Left forelimb (tissue), 1 donor: ENCODE measurements at regions not wholly inside any gene's neighbourhood (a gene's known extent, or its start where the extent isn't known, plus 50 kb on each side); places are given as distances from the start of the nearest gene placed in this dataset.
"Not testable (repeated sequence)": the region's sequence is repeated elsewhere in the genome, so short reads cannot be mapped to it uniquely, and the experiment has no call there.

Source experiments
- DNase-seq: peaks from one replicate; pipeline ENCODE4 v3.0.0-alpha.2; 2018; ENCODE audit warnings: low spot score

GRCh38 chr9:87199782-87200181 is 252.5 kb upstream of the GAS1 start:
- DNase-seq, result no peak

- no peak for DNase-seq
Measured at GRCh38 chr9:87201351-87201751, 254.0 kb upstream of the GAS1 start.

- no peak for DNase-seq
Measured at GRCh38 chr9:87206064-87206661, 258.9 kb upstream of the GAS1 start.

GRCh38 chr9:87210658-87211057 is 263.4 kb upstream of the GAS1 start:
- not testable (repeated sequence) for DNase-seq

GRCh38 chr9:87211669-87212068 is 264.4 kb upstream of the GAS1 start:
- DNase-seq, result no peak

- no peak for DNase-seq
Measured at GRCh38 chr9:87212605-87213021, 265.3 kb upstream of the GAS1 start.

GRCh38 chr9:87213948-87214347 is 266.6 kb upstream of the GAS1 start:
- DNase-seq, result no peak

- no peak for DNase-seq
Measured at GRCh38 chr9:87214991-87215390, 267.7 kb upstream of the GAS1 start.

- no peak for DNase-seq
Measured at GRCh38 chr9:87216036-87216435, 268.7 kb upstream of the GAS1 start.

GRCh38 chr9:87216897-87217455 is 269.7 kb upstream of the GAS1 start:
- DNase-seq, result no peak

GRCh38 chr9:87223392-87224246 is 274.0 kb upstream of the DAPK1 start:
- DNase-seq, result no peak

GRCh38 chr9:87226896-87227295 is 270.8 kb upstream of the DAPK1 start:
- DNase-seq, result no peak

- no peak for DNase-seq
Measured at GRCh38 chr9:87227456-87227855, 270.2 kb upstream of the DAPK1 start.

GRCh38 chr9:87229108-87229507 is 268.6 kb upstream of the DAPK1 start:
- DNase-seq, result no peak

- no peak for DNase-seq
Measured at GRCh38 chr9:87233431-87233830, 264.2 kb upstream of the DAPK1 start.

GRCh38 chr9:87233899-87234455 is 263.7 kb upstream of the DAPK1 start:
- no peak for DNase-seq

- no peak for DNase-seq
Measured at GRCh38 chr9:87234854-87235253, 262.8 kb upstream of the DAPK1 start.

- no peak for DNase-seq
Measured at GRCh38 chr9:87236546-87236945, 261.1 kb upstream of the DAPK1 start.

GRCh38 chr9:87237336-87237735 is 260.3 kb upstream of the DAPK1 start:
- DNase-seq, result no peak

GRCh38 chr9:87238545-87238944 is 259.1 kb upstream of the DAPK1 start:
- no peak for DNase-seq

- no peak for DNase-seq
Measured at GRCh38 chr9:87239312-87239711, 258.4 kb upstream of the DAPK1 start.

GRCh38 chr9:87243602-87244001 is 254.1 kb upstream of the DAPK1 start:
- DNase-seq, result no peak

- no peak for DNase-seq
Measured at GRCh38 chr9:87245271-87245670, 252.4 kb upstream of the DAPK1 start.
